GM21390 (cell line): ENCODE measurements at regions not wholly inside any gene's neighbourhood (a gene's known extent, or its start where the extent isn't known, plus 50 kb on each side); places are given as distances from the start of the nearest gene placed in this dataset.
"Not testable (repeated sequence)": the region's sequence is repeated elsewhere in the genome, so short reads cannot be mapped to it uniquely, and the experiment has no call there.

Source experiments
- ATAC-seq: cut with Tn5 transposase; IDR thresholded peaks from one replicate; pipeline ENCODE4 v1.9.1; 2021; ENCODE audit not compliant: unreplicated experiment

DNA sequence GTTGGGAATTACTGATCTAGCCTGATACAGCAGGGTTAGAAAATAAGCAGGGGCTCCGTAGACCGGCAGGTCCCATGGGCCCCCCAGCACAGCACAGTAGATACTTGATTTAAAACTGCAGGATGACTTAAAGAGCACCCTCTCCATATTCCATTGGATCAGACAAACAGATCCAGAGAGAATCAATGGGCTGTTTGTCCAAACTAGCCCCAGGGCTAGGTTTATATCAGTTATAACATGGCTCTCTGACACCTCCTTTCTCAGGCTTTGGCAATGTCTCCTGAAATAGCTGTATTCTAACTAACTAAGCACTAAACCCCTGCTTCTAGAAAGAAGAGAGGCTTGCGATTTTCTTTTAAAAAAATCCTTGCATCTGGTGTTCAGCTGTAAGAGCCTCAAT is 100.4 kb upstream of the GALNT18 start:
- no peak for ATAC-seq

DNA sequence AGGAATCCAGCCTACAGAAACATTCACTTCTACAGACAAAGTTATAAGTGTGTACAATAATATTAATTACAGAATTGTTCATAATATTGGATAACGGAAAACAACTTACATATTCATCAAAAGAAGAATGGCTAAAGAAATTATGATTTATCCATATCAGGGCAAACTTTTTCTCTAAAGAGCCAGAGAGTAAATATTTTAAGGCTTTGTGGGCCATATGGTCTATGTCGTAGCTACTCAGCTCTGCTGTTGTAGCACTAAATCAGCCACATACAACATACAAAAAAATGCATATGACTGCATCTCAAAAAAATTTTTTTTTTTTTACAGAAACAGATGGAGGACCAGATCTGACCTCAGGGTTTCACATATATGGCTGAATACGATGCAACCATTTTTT is 96.7 kb upstream of the GALNT18 start:
- ATAC-seq = no peak

DNA sequence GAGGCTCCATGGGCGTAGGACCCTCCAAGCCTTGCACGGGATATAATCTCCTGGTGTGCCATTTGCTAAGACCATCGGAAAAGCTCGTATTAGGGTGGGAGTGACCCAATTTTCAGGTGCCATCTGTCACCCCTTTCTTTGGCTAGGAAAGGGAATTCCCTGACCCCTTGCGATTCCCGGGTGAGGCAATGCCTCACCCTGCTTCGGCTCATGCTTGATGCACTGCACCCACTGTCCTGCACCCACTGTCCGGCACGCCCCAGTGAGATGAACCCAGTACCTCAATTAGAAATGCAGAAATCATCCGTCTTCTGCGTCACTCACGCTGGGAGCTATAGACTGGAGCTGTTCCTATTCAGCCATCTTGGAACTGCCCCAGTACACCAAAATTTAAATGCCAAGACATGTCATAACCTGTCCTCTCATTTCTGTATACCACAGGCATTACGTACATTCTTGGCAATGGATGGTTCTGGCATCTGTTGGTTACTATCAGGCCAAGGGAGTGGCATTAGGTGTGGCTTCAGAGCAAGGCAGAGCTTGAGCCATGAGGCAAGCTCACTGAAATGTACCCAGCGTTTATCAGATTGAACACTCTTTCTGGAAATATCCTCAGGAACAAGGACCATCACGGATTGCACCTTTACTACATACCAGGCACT is 95.4 kb upstream of the GALNT18 start:
- ATAC-seq = no peak

DNA sequence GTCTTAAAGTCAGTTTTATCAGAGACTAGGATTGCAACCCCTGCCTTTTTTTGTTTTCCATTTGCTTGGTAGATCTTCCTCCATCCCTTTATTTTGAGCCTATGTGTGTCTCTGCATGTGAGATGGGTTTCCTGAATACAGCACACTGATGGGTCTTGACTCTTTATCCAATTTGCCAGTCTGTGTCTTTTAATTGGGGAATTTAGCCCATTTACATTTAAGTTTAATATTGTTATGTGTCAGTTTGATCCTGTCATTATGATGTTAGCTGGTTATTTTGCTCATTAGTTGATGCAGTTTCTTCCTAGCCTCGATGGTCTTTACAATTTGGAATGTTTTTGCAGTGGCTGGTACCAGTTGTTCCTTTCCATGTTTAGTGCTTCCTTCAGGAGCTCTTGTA is 93.3 kb upstream of the GALNT18 start:
- not testable (repeated sequence) for ATAC-seq

GRCh38 chr11:11710556-11710955 is 88.8 kb upstream of the GALNT18 start:
- no peak for ATAC-seq

DNA sequence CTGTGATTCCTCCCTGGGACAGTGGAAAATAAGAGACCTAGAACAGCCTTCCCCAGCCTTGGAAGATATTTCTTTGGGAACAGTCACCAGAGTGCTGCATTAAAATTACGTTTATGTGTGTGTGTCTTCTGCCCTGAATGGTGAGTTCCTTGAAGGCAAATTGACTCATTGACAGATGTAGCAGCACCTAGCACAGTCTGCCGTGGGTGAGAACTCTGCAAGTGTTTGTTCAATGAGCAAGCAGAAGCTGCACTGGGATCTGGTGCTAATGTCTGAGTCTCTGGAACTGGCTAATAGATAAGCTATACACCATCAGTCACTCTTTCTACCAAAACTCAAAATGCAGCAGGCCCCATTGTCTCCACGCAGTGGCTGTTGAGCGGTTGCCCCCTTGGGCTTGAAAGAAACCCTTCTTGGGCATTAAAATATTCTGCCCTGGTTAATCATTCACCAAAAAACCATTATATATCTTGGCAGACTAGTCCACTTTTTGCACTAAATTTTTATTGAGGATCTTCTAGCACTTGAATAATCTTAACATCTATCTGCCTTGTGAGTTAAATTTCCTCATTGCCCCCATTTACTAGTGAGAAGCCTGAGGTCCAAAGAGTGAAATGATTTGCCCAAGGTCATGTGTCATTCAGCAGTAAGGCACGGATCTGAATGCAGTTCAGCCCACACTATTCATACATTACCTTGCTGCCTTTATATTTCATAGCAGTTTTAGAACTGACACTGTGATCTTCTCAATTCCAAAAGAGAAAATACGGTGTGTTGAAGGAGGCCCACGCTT is 87.8 kb upstream of the GALNT18 start:
- ATAC-seq = no peak

DNA sequence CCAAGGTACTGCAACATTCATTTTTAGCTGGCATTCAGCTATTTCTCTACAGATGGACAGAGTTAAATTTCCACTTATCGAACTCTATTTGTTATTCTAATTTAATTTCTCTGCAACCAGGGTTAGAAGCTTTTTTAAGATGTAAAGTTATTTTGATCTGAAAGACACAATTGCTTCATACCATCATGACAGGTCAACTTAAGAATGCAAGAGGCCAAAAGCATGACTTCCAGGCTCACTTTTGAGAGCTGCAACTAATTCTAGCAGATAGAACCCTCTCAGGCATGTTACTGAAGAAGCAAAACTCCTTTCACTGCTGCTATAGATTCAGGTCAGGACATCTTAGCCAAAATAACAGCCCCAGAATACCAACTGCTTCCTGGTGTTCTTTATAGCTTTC is 86.5 kb upstream of the GALNT18 start:
- no peak for ATAC-seq

- ATAC-seq = no peak
These were observed 84.2 kb upstream of the GALNT18 start for GRCh38 chr11:11706028-11706427.

- ATAC-seq = no peak
These were observed 82.1 kb upstream of the GALNT18 start for GRCh38 chr11:11703885-11704284.

DNA sequence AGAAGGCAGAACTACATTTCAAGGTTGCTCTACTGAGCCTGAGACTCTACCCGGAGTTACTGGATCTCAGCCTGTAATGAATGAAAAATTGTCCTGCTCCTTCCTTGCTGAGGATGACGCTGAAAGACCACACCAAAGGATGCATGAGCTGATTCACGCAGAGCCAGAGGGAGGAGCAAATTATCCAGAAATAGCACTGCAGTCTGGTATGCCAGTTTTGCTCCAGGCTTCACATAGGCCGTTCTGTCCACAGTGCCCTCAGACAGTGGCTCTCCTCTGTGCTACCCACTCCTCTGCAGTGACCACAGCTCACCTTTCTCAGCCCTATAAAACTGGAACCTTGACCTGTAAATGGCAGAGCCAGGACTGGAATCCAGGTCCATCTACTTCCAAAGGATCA is 79.3 kb upstream of the GALNT18 start:
- ATAC-seq = no peak

- ATAC-seq = no peak
These were observed 76.0 kb upstream of the GALNT18 start for GRCh38 chr11:11697796-11698195.

DNA sequence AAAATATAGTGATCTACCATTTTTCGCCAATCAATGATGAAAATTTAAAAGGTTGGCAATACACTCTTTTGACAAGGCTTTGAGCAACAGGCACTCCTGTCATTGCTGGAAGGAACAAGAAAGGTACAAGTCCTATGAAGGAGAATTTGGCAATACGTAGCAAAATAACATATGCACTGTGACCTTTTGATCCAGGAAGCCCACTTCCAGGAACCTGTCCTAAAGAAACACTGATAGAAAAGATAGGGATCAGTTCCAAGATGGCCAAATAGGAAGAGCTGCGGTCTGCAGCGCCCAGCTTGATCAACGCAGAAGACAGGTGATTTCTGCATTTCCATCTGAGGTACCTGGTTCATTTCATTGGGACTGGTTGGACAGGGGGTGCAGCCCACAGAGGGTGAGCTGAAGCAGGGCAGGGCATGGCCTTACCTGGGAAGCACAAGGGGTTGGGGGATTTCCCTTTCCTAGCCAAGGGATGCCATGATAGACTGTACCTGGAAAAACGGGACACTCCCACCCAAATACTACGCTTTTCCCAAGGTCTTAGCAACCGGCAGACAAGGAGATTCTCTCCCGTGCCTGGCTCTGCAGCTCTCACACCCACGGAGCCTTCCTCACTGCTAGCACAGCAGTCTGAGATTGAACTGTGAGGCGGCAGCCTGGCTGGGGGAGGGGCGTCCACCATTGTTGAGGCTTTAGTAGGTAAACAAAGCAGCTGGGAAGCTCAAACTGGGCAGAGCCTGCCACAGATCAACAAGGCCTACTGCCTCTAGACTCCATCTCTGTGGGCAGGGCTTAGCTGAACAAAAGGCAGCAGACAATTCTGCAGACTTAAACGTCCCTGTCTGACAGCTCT is 69.7 kb upstream of the GALNT18 start:
- no peak for ATAC-seq

GRCh38 chr11:11681536-11681935 is 59.7 kb upstream of the GALNT18 start:
- no peak for ATAC-seq

GRCh38 chr11:11677672-11678356 is 56.0 kb upstream of the GALNT18 start:
- ATAC-seq = no peak

GRCh38 chr11:11675671-11676181 is 53.9 kb upstream of the GALNT18 start:
- ATAC-seq = no peak

DNA sequence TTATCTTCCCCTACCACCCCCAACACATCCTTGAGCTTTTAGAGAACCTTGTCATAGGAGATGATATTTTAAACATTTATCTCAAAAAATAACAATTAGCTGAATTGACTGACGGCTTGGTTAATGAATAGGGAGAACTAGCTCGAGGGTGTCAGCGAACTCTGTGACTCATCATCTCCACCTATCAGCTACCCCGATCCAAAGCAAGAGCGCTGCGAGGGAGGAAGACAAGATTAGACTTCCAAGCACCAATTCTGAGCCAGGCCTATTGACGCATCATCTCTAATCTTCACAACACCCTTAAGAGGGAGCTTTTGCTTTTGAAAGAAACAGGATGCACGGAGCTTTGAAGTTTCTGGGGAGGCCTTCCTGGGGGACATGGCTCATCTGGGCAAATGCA is 51.0 kb upstream of the GALNT18 start:
- ATAC-seq = no peak

GRCh38 chr11:11672101-11672500 is 50.3 kb upstream of the GALNT18 start:
- ATAC-seq = no peak
